ENCODE measurements at regions not wholly inside any gene's neighbourhood (a gene's known extent, or its start where the extent isn't known, plus 50 kb on each side); places are given as distances from the start of the nearest gene placed in this dataset.

DNA sequence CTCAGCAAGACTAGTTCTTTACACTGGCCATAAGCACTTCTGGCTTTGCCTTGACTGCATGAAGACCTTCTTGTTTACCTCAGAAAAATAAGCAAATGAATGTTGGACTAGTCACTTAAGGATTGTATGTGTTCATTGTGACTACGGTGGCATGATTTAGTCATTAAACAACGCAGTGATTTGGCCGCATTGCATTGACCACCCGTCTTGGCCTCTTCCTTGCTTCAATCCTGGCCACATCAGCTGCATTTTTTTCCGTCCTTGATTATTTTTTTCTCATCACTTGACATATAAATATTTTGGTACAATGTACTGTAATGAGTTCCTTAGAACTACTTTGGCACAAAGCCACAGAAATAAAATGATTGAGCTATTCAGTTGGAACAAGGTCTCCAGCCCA lies 656.2 kb downstream of the RAB28 start (continued):
- TF ChIP-seq, protein P1, sequence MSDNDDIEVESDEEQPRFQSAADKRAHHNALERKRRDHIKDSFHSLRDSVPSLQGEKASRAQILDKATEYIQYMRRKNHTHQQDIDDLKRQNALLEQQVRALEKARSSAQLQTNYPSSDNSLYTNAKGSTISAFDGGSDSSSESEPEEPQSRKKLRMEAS (IDR thresholded peaks at IDR 0.05) = no peak
